ENCODE measurements at regions not wholly inside any gene's neighbourhood (a gene's known extent, or its start where the extent isn't known, plus 50 kb on each side); places are given as distances from the start of the nearest gene placed in this dataset.
"Not testable (repeated sequence)": the region's sequence is repeated elsewhere in the genome, so short reads cannot be mapped to it uniquely, and the experiment has no call there.

DNA sequence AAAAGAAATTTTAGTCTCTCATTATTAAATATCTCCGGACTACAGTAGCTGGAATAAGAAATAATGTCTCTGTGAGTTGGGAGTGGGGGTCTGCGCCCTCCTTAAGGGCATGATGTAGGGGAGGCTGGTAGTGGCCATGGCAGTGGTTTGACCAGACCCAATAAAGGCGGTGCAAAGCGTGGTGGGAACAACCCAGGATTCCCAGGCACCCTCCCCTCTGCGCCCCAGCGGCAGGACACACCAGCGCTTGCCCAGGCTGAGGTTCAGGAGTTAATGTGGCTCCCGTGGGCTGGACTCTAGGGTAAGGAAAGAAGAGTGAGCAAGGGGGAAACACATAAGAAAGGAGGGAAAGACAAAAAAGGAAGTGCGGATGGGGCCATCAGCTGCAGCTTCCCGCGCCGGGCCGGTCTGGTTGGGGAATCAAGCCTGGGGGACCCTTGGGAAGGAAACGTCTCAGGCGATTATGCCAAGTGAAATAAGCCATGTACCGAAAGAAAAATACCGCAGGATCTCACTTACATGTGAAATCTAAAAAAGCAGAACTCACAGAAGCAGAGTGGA is 157.5 kb upstream of the SMIM31 start:
- DNase-seq (ENCODE audit: insufficient read length, low spot score): no peak
- no peak for FAIRE-seq
- TF ChIP-seq POLR2A (IDR thresholded peaks at IDR 0.05; ENCODE audit: low read depth, low read length): no peak

DNA sequence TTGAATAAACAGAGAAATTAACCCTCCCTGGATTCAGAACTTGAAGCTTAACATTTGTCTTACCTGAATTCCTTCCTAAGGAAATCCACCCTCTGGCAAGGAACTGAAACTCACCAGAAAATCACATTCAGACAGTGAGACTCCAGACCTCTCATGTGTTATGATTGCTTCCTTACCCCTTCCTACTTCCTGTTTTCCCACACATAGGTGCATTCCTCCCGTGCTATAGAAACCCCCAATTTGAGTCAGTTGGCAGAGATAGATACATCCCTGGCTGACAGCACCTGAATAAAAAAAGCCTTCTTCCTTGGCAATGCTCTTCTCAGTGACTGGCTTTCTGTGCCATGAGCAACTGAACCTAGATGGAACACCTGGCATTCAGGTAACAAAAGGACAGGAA is 157.0 kb upstream of the SMIM31 start:
- FAIRE-seq (no peak), DNase-seq (ENCODE audit: insufficient read length, low spot score) (no peak)

DNA sequence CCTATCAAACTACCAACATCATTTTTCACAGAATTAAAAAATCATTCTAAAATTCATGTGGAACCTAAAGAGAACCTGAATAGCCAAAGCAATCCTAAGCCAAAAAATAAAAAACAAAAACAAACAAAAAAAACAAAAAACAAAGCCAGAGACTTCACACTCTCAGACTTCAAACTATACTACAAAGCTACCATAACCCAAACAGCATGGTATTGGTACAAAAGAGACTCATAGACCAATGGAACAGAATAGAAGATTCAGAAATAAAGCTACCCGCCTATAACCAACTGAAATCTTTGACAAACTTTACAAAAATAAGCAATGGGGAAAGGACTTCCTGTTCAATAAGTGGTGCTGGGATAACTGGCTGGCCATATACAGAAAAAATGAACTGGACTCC is 152.3 kb upstream of the SMIM31 start:
- TF ChIP-seq POLR2A (IDR thresholded peaks at IDR 0.05; ENCODE audit: low read depth, low read length): no peak
- FAIRE-seq: no peak

More for the DNA sequence above, 157.0 kb upstream of the SMIM31 start:
- TF ChIP-seq POLR2A (IDR thresholded peaks at IDR 0.05; ENCODE audit: low read depth, low read length): no peak

DNA sequence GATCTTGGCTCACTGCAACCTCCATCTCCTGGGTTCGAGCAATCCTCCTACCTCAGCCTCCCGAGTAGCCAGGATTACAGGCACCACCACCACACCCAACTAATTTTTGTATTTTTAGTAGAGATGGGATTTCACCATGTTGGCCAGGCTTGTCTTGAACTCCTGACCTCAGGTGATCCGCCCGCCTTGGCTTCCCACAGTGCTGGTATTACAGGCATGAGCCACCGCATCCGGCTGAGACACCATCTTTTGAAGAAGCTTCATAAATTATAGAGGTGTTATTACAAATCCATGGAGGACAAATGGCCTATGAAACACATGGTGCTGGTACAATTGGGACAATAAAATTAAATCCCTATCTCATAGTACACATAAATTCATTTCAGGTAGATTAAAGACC is 148.1 kb upstream of the SMIM31 start:
- not testable (repeated sequence) for DNase-seq (ENCODE audit: insufficient read length, low spot score); FAIRE-seq

More for the DNA sequence above, 152.3 kb upstream of the SMIM31 start:
- DNase-seq (ENCODE audit: insufficient read length, low spot score): no peak

DNA sequence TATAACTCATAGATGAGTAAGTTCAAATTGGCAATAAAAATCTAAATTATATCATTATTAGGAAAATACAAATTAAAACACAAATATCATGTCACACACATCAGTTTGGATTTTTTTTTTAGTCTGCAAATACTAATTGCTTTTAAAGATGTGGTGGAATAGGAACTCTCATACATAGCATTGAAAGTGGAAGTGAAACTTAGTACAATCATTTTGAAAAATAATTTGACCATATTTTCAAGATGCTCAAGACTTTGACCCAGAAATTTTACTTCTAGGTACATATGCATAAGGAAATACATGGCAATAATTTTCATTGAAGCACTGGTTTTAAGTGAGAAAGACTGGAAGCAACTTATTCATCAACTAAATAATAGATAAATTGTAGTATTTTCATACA is 147.5 kb upstream of the SMIM31 start:
- TF ChIP-seq POLR2A (IDR thresholded peaks at IDR 0.05; ENCODE audit: low read depth, low read length): no peak
- FAIRE-seq: no peak

DNA sequence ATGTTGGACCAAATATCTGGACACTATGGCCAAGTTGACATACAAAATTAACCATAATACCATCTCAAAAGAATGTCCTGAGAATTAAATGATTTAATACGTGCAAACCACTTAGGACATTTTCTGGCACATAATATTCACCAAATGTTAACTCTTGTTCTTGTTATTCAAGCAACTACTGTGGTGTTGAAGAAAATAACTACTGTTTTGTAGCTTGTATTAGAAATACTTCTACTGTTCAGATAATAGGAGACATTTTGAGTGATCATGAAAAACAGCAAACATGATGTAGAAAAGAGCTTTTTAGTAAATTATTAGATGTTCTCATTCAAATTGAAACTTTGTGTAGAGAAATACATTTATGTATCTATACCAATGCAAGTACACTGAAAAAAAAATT is 140.7 kb upstream of the SMIM31 start:
- FAIRE-seq (no peak), DNase-seq (ENCODE audit: insufficient read length, low spot score) (no peak)
- no peak for TF ChIP-seq POLR2A (IDR thresholded peaks at IDR 0.05; ENCODE audit: low read depth, low read length)

More for the DNA sequence above, 147.5 kb upstream of the SMIM31 start:
- no peak for DNase-seq (ENCODE audit: insufficient read length, low spot score)

DNA sequence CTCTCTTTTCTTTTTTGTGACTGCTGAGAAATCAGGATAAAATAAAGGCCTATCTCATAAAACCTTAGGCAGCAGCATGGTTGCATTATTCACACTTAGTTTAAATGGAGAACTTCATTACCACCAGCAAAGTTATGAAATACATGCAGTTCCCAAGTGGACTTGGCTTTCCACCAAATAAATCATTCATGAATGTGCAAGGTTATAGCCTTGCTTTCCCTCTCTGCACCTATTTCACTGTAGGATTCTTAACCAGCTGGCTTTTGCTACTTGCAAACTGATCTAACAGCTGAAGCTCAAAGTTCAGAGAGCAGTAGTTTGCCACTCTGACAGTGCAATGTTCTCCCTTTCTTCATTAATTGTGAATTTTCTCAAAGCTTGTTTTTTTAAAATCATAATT is 140.1 kb upstream of the SMIM31 start:
- DNase-seq (ENCODE audit: insufficient read length, low spot score) (no peak), FAIRE-seq (no peak)
- no peak for TF ChIP-seq POLR2A (IDR thresholded peaks at IDR 0.05; ENCODE audit: low read depth, low read length)

DNA sequence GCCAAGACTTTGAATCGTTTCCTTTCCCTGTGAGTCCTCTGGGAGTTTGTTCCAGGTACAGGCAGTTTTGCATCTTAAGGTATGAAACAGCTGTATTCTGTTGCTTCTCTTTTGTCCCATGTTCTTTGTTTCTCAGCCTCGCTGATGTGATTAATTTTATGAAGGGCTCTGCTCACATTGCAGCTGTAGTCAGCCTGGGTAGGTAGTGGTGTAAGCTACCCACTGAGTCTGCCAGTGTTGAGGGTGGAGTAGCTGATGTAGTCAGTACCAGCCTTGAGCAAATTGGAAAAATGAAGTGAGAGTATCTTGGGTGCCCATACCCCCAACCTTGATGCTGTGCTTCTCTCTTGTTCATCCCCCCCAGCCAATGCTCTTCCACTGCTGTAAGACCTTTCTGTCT is 139.6 kb upstream of the SMIM31 start:
- FAIRE-seq: no peak
- no peak for TF ChIP-seq POLR2A (IDR thresholded peaks at IDR 0.05; ENCODE audit: low read depth, low read length)
- DNase-seq (ENCODE audit: insufficient read length, low spot score): no peak

DNA sequence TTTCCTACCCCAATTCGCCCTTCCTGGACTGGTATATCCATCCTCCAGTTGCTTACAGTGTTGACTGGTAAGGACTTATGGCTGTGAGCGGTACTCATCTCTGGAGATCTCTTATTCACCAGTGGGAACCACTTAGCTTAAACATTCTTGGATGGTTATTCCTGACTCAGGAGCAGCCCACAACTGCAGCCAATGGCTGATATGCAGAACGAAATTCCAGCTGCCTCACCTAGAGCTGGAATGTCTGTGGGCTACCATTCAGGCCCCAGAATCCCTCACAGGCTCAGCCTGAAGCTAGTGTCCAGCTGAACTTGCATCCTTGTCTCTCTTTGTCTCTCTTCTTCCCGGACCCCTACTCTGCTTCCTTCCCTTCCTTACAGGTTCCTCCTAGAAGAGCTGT is 138.9 kb upstream of the SMIM31 start:
- no peak for TF ChIP-seq POLR2A (IDR thresholded peaks at IDR 0.05; ENCODE audit: low read depth, low read length)
- DNase-seq (ENCODE audit: insufficient read length, low spot score): no peak
- no peak for FAIRE-seq

DNA sequence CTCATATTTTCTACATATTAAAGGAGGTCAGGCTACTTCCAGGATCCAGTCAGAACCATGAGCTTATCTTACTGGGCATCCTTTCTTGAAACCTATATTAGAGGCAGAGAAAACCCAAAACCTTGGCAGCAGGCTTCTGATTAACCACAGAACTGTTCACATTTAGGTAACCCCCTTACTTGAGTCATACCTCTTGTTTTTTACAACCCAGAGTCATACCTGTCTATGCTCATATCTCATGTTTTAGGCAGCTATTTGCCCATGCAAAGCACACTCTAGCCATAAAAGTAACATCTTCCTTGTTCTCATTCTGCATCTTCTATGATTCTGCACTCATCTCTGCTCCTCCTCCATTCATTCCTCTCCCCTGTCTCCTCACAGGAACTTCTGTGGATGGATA is 138.0 kb upstream of the SMIM31 start:
- FAIRE-seq: no peak
- no peak for DNase-seq (ENCODE audit: insufficient read length, low spot score)
- TF ChIP-seq POLR2A (IDR thresholded peaks at IDR 0.05; ENCODE audit: low read depth, low read length): no peak

DNA sequence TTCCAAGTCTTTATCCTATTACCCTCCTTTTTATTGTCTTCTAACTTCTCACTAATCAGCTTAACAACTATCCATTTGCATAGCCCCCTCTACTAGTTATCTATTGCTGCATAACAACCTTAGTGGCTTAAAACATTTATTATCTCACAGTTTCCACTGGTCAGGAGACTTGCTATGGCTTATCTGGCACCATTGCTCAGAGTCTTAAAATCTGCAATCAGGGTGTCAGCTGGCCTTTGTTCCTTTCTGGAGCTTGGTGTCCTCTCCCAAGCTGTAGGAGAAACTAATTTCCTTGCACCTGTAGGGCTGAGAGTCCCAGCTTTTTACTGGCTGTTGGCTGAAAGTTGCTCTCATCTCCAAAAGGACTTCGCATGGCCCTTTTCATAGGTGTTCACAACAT is 137.0 kb upstream of the SMIM31 start:
- no peak for DNase-seq (ENCODE audit: insufficient read length, low spot score)
- FAIRE-seq: no peak
- TF ChIP-seq POLR2A (IDR thresholded peaks at IDR 0.05; ENCODE audit: low read depth, low read length): no peak

DNA sequence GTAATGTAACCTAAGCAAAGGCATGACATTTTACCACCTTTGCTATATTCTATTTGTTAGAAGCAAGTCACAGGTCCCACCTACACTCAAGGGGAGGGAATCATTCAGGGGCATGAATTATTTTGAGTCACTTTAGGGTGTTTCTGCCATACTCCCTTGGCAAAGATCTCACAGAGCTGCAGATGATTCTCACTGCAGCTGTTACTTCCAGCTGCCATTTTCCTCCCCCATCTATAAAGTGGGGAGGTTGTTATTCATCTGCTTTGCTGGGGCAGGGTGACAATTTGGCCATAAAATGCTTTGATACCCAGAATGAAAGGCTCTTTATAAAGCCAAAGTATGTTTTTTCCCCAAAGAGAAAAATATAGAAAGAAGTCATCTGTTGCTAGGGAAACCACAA is 136.5 kb upstream of the SMIM31 start:
- no peak for DNase-seq (ENCODE audit: insufficient read length, low spot score)
- no peak for FAIRE-seq
- no peak for TF ChIP-seq POLR2A (IDR thresholded peaks at IDR 0.05; ENCODE audit: low read depth, low read length)

DNA sequence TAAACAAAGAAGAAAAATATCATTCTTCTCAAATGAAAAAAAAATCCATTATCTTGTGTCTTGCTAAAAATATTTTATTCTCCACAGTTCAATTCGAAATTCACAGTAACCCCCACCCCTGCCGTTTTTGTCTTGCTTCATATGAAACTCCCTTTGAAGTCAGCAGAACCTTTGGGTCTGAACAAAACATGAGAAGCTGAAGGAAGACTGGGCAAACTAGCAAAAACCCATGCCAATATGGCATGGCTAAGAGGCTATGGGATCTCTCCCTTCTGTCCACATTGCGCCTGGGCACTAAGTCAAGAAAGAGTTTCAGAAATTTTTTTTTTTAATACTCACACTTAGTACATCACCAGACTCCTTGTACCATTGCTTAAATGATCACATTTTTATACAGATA is 136.0 kb upstream of the SMIM31 start:
- no peak for TF ChIP-seq POLR2A (IDR thresholded peaks at IDR 0.05; ENCODE audit: low read depth, low read length)
- DNase-seq (ENCODE audit: insufficient read length, low spot score) (no peak), FAIRE-seq (no peak)

DNA sequence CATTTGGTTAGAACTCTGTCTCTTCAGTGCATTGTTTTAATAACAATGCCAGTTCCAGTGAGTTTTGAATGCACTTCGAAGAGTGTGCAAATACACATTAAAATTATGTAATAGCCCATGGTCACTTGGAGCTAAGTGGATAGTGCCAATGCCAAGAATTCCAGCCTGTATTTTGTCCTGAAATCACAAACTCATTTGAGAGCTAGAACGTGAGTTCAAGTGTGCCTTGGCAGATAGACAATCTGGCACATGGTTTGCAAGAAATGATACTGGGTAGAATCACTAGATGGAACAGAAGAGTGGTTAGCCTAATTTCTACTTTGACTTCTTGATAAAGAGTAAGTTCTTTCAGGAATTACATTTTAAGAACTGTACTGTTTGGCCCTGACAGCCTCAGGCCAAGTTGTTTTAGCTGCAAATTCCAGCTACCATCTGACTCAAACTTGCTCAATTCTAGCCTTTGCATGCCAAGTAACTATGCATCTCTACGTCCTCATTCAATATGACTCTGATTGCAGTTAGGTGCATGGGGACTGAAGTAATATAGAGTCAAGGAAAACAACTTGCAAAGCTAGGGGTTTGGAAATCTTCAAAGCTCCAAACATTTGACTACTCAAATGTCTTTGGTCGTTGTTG is 131.9 kb upstream of the SMIM31 start:
- no peak for DNase-seq (ENCODE audit: insufficient read length, low spot score)
- TF ChIP-seq POLR2A (IDR thresholded peaks at IDR 0.05; ENCODE audit: low read depth, low read length): no peak
- no peak for FAIRE-seq

DNA sequence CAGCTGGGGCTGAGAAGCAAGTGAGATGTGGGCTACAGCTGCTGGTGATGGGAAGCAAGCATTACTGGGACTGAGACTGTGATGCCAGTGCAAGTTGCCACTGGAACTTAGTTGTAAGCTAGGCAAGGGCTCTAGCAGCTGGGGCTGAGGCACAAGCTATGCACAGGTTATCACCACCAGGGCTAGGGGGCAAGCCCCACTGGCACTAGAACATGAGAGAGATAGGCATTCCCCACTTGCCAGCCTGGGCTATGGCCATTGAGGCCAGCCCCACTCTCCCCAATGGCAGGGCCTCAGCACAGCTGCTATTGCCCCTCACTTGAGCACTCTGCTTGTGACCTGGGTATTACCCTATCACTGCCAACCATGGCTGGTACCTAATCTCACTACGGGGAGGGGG is 130.8 kb upstream of the SMIM31 start:
- no peak for FAIRE-seq
- TF ChIP-seq POLR2A (IDR thresholded peaks at IDR 0.05; ENCODE audit: low read depth, low read length): no peak

DNA sequence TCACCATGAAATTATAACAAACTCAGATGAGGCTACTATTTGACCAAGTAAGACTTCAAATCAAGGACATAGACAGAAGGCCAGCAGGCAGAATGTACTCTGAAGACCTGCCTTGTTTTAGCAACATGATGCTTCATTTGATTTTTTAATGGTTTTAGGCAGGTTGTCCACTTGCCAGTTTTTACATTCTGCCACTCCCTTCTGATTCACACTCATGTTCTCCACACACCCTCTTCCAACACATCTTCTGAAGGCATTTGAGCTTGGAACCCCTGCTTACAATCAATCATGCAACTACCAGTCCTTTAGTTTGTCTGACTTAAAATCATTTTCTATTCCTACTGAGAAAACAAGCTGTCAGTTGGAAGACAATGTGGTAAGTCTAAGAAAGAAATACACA is 114.9 kb upstream of the SMIM31 start:
- FAIRE-seq: no peak
- no peak for TF ChIP-seq POLR2A (IDR thresholded peaks at IDR 0.05; ENCODE audit: low read depth, low read length)

More for the DNA sequence above, 130.8 kb upstream of the SMIM31 start:
- no peak for DNase-seq (ENCODE audit: insufficient read length, low spot score)

More for the DNA sequence above, 114.9 kb upstream of the SMIM31 start:
- no peak for DNase-seq (ENCODE audit: insufficient read length, low spot score)

All from H54 (cell line).